H9 (cell line): ENCODE measurements at regions not wholly inside any gene's neighbourhood (a gene's known extent, or its start where the extent isn't known, plus 50 kb on each side); places are given as distances from the start of the nearest gene placed in this dataset.

Experiments used
- DNase-seq: peaks from one replicate; pipeline ENCODE4 v3.0.0-alpha.2; 2017
- H2AFZ ChIP-seq: one replicate; pipeline ENCODE4 v1.6.1; 2013; ENCODE audit warnings: mild to moderate bottlenecking, low read length, control low read depth, moderate library complexity
- H2AK5ac ChIP-seq: 2 replicates; pipeline ENCODE4 v1.6.1; 2013; ENCODE audit warnings: low read length, control low read depth, mixed read lengths; ENCODE audit not compliant: insufficient read length
- H2BK120ac ChIP-seq: one replicate; pipeline ENCODE4 v1.6.1; 2013; ENCODE audit warnings: low read depth, mild to moderate bottlenecking, low read length, control low read depth, inconsistent platforms; ENCODE audit not compliant: poor library complexity, severe bottlenecking
- H2BK12ac ChIP-seq: 2 replicates; pipeline ENCODE4 v1.6.1; 2013; ENCODE audit warnings: low read length, control low read depth, mixed read lengths, low read depth; ENCODE audit not compliant: insufficient read length
- H2BK15ac ChIP-seq: 2 replicates; pipeline ENCODE4 v1.6.1; 2013; ENCODE audit warnings: low read depth, low read length, control low read depth
- H2BK20ac ChIP-seq: one replicate; pipeline ENCODE4 v1.6.1; 2013; ENCODE audit warnings: low read depth, mild to moderate bottlenecking, low read length, control low read depth, inconsistent platforms; ENCODE audit not compliant: poor library complexity, severe bottlenecking
- H2BK5ac ChIP-seq: 2 replicates; pipeline ENCODE4 v1.6.1; 2013; ENCODE audit warnings: low read length, control low read depth, mixed read lengths; ENCODE audit not compliant: insufficient read length
- H3K14ac ChIP-seq: 2 replicates; pipeline ENCODE4 v1.6.1; 2013; ENCODE audit warnings: low read length, control low read depth; ENCODE audit not compliant: insufficient read depth
- H3K18ac ChIP-seq: 2 replicates; pipeline ENCODE4 v1.6.1; 2013; ENCODE audit warnings: low read depth, mild to moderate bottlenecking, mixed read lengths, low read length, control low read depth; ENCODE audit not compliant: insufficient read length
- H3K23ac ChIP-seq: 2 replicates; pipeline ENCODE4 v1.6.1; 2013; ENCODE audit warnings: low read length, control low read depth, mixed read lengths, low read depth; ENCODE audit not compliant: insufficient read length
- H3K23me2 ChIP-seq: 2 replicates; pipeline ENCODE4 v1.6.1; 2013; ENCODE audit warnings: low read depth, mild to moderate bottlenecking, mixed read lengths, low read length, control low read depth; ENCODE audit not compliant: insufficient read length, poor library complexity, severe bottlenecking
- H3K27ac ChIP-seq: 2 replicates; pipeline ENCODE4 v1.5.1; 2013; ENCODE audit warnings: low read length, control low read depth, mixed read lengths, low read depth; ENCODE audit not compliant: insufficient read length
- H3K27me3 ChIP-seq: 2 replicates; pipeline ENCODE4 v1.6.1; 2013; ENCODE audit warnings: low read length, control low read depth, inconsistent platforms; ENCODE audit not compliant: insufficient read depth
- H3K4ac ChIP-seq: 2 replicates; pipeline ENCODE4 v1.6.1; 2013; ENCODE audit warnings: low read depth, mild to moderate bottlenecking, control low read depth, inconsistent platforms, low read length, moderate library complexity
- H3K4me1 ChIP-seq: 2 replicates; pipeline ENCODE4 v1.6.1; 2013; ENCODE audit warnings: low read length, control low read depth, inconsistent platforms; ENCODE audit not compliant: insufficient read depth
- H3K4me2 ChIP-seq: 2 replicates; pipeline ENCODE4 v1.6.1; 2013; ENCODE audit warnings: low read length, control low read depth, mixed read lengths; ENCODE audit not compliant: insufficient read length, insufficient read depth
- H3K56ac ChIP-seq: 2 replicates; pipeline ENCODE4 v1.6.1; 2013; ENCODE audit warnings: low read depth, mild to moderate bottlenecking, mixed read lengths, low read length, control low read depth; ENCODE audit not compliant: insufficient read length
- H3K79me1 ChIP-seq: 2 replicates; pipeline ENCODE4 v1.6.1; 2013; ENCODE audit warnings: low read depth, mild to moderate bottlenecking, moderate library complexity, low read length, control low read depth, inconsistent platforms; ENCODE audit not compliant: insufficient read depth, poor library complexity, severe bottlenecking
- H3K79me2 ChIP-seq: 2 replicates; pipeline ENCODE4 v1.6.1; 2013; ENCODE audit warnings: low read length, control low read depth, inconsistent platforms; ENCODE audit not compliant: insufficient read depth
- H3K9ac ChIP-seq: 2 replicates; pipeline ENCODE4 v1.6.1; 2013; ENCODE audit warnings: low read length, control low read depth, mixed read lengths; ENCODE audit not compliant: insufficient read length; ENCODE audit errors: extremely low read depth
- H3K9me3 ChIP-seq: one replicate; pipeline ENCODE4 v1.6.1; 2013; ENCODE audit warnings: low read depth, low read length, inconsistent platforms; ENCODE audit not compliant: control insufficient read depth
- H3T11ph ChIP-seq: one replicate; pipeline ENCODE4 v1.6.1; 2013; ENCODE audit warnings: mild to moderate bottlenecking, low read length, control low read depth, inconsistent platforms
- H4K20me1 ChIP-seq: one replicate; pipeline ENCODE4 v1.6.1; 2013; ENCODE audit not compliant: control insufficient read depth, insufficient read length, insufficient read depth
- H4K5ac ChIP-seq: 2 replicates; pipeline ENCODE4 v1.6.1; 2013; ENCODE audit warnings: low read depth, mild to moderate bottlenecking, mixed read lengths, low read length, control low read depth; ENCODE audit not compliant: insufficient read length
- H4K8ac ChIP-seq: replicated peaks from 2 replicates; pipeline ENCODE4 v1.6.1; 2013; ENCODE audit warnings: low read length, control low read depth, mixed read lengths, low read depth; ENCODE audit not compliant: insufficient read length
- H4K91ac ChIP-seq: 2 replicates; pipeline ENCODE4 v1.6.1; 2013; ENCODE audit warnings: low read depth, mild to moderate bottlenecking, moderate library complexity, mixed read lengths, low read length, control low read depth; ENCODE audit not compliant: insufficient read length
- H3K27ac Mint-ChIP-seq, 3 experiments: 2 replicates in 2 of 3; 3 replicates in 1 of 3; pipeline ENCODE4 v1.8.0; 2020 to 2021; ENCODE audit warnings: mixed read lengths in 3 of 3, mild to moderate bottlenecking in 1 of 3, moderate library complexity in 1 of 3
- H3K27me3 Mint-ChIP-seq: 2 replicates; pipeline ENCODE4 v1.8.0; 2021; ENCODE audit warnings: low read depth, mild to moderate bottlenecking, moderate library complexity, mixed read lengths
- H3K36me3 Mint-ChIP-seq, 3 experiments: 2 replicates in 2 of 3; 3 replicates in 1 of 3; pipeline ENCODE4 v1.8.0; 2020 to 2021; ENCODE audit warnings: low read depth in 3 of 3, mixed read lengths in 3 of 3; ENCODE audit not compliant: insufficient read depth in 1 of 3
- H3K4me1 Mint-ChIP-seq, 2 experiments: 2 replicates each; pipeline ENCODE4 v1.8.0; 2020; ENCODE audit warnings: mixed read lengths in 2 of 2
- H3K4me3 Mint-ChIP-seq, 2 experiments: 2 replicates in 1 of 2; 3 replicates in 1 of 2; pipeline ENCODE4 v1.8.0; 2020 to 2021; ENCODE audit warnings: mild to moderate bottlenecking in 2 of 2, mixed read lengths in 2 of 2, moderate library complexity in 1 of 2
- H3K9me3 Mint-ChIP-seq, 2 experiments: 2 replicates in 1 of 2; 3 replicates in 1 of 2; pipeline ENCODE4 v1.8.0; 2020; ENCODE audit warnings: mild to moderate bottlenecking in 2 of 2, mixed read lengths in 2 of 2, moderate library complexity in 1 of 2
- CTCF ChIP-seq: fragments of 200-600 bp; sonication (generic); conservative IDR thresholded peaks from 3 replicates; pipeline ENCODE4 v1.8.0; 2021; ENCODE audit warnings: antibody characterized with exemption, mild to moderate bottlenecking
- WGBS: extraction: QIAGEN DNeasy Blood & Tissue Kit; methylation state at CpG from one replicate; pipeline ENCODE4 v1.1.7; 2013; ENCODE audit warnings: missing lambda C conversion rate, low lambda C conversion rate, mixed read lengths; ENCODE audit not compliant: insufficient read length; ENCODE audit errors: extremely low coverage; 5-methylcytosine and 5-hydroxymethylcytosine counted together

DNA sequence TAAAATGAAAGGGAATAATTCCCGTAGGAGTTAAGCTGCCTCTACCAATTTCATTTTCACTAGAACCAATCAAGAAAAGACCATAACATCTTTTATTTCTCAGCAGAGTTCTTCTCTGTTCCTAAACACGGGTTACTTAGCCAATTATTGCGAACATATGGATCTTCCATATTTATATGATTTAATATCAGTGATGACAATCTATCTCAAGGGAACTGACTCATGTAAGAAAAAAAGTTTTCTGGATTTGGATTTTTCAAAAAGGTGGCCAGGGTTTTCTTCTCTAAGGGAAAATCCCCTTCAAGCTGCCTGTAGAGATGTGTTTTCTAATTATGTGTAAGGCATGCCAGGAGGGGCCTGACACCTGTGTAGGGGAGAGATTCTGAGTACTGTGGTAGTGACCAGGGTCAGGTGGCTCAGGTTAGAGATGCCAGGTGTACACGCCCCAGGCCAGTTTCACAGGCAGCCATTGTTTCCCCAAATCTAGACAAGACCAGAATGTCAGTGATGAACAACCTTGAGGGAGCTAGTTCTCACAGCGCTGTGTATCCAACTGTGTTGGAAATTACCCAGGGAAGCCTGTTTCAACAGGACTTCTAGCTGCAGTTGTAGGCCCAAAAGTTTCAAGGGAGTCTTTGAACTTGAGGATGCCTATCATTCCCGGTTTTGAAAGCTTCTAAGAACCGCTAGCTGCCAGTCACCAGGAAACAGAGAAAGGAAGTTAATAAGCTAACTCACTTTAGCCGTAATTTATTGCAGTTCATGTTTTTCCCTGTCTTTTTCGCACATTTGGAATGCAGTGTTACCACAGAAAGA is 572.5 kb upstream of the RGMB start:
- Histone ChIP-seq H2AK5ac (no peak overlapping the region), H3K79me1 (no peaks in the 10 kb centered on the region), H3K18ac (no peak overlapping the region), H2BK12ac (no peak overlapping the region), H3K27ac (no peak overlapping the region), H4K8ac (no peak overlapping the region), H4K91ac (no peak overlapping the region), H2BK15ac (no peak overlapping the region), H3K9me3 (no peaks in the 10 kb centered on the region), H3K56ac (no peak overlapping the region), H3K4me1 (no peaks in the 10 kb centered on the region), H3K23me2 (no peaks in the 10 kb centered on the region), H3K9ac (no peak overlapping the region), H2BK20ac (no peak overlapping the region), H3K79me2 (no peaks in the 10 kb centered on the region), H4K5ac (no peak overlapping the region), H2BK5ac (no peak overlapping the region), H3K27me3 (no peaks in the 10 kb centered on the region), H3K4ac (no peak overlapping the region), H3T11ph (no peak overlapping the region), H3K23ac (no peak overlapping the region), H3K4me2 (no peak overlapping the region), H3K14ac (no peak overlapping the region), H2AFZ (no peak overlapping the region), H2BK120ac (no peak overlapping the region), H4K20me1 (no peaks in the 10 kb centered on the region)
- H3K4me1 Mint-ChIP-seq: no peaks in the 10 kb centered on the region
- H3K36me3 Mint-ChIP-seq: peaks cover 0 to 4% (median 0%) of the 10 kb centered on the region in 3 experiments; a peak in 2 of 7 replicates
- DNase-seq: no peak
- no CpG with 5 or more reads among the region's 9 CpGs for WGBS
- no peaks in the 10 kb centered on the region; a peak in 1 of 5 replicates for H3K9me3 Mint-ChIP-seq
- no peaks in the 10 kb centered on the region for H3K27me3 Mint-ChIP-seq
- no peak overlapping the region for H3K4me3 Mint-ChIP-seq
- TF ChIP-seq CTCF: no peak
- H3K27ac Mint-ChIP-seq: no peak overlapping the region
